ENCODE measurements at regions not wholly inside any gene's neighbourhood (a gene's known extent, or its start where the extent isn't known, plus 50 kb on each side); places are given as distances from the start of the nearest gene placed in this dataset.
A peak's percentile ranks its signal among the peaks of the same experiment; 100 is the strongest.
"Not testable (repeated sequence)": the region's sequence is repeated elsewhere in the genome, so short reads cannot be mapped to it uniquely, and the experiment has no call there.

- no peak for DNase-seq
Measured at GRCh38 chr1:112818990-112819689, 104.0 kb upstream of the PPM1J start.

DNA sequence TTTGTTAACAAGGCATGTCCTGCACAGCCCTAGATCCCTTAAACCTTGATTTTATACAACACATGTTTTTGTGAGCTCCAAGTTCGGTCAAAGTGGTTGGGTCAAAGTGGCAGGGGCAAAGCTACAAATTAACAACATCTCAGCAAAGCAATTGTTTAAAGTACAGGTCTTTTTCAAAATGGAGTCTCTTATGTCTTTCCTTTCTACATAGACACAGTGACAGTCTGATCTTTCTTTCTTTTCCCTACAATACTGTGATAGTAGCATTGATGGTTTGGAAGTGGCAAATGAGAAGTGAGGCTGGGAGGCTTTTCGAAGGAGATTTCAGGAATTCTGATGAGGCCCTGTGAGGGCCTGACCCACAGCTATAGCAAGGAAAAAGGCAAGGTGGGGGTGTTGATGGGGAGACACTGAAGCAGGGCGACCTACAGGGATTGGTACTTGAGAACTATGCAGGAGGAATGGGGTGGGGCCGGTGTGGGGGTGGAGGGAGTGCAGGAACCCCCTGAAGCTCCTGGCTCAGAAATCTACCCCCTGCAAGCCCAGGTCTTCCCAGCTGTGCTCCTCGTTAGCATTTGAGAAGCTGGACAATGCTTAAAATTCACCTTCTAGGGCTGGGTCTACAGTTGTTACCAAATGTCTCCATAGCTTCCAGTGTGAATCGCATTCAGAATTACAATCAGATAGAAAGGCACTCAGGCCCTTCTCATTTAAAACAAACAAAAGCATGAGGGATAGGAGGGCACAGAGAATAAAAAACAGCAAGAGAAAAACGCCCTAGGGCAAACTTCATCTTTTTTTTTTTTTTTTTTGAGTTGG lies 102.6 kb upstream of the PPM1J start:
- DNase-seq: no peak

DNA sequence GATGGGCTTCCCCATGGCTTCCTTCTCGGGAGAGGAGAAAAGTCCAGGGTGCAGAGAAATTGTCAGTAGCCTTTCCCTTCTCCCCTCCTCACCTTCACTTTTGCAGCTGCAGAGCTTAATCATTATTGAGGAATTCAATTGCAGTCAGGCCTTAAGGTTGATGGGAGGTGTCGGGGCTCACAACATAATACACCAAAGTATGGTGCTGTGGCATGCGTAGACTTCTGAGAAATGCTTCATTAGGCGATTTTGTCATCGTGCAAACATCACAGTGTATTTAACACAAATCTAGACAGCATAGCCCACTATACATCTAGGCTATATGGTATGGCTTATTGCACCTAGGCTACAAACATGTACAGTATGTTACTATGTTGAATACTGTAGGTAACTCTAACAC lies 100.2 kb upstream of the PPM1J start:
- DNase-seq: no peak

- not testable (repeated sequence) for DNase-seq
Measured at GRCh38 chr1:112814645-112815044, 99.5 kb upstream of the PPM1J start.

DNA sequence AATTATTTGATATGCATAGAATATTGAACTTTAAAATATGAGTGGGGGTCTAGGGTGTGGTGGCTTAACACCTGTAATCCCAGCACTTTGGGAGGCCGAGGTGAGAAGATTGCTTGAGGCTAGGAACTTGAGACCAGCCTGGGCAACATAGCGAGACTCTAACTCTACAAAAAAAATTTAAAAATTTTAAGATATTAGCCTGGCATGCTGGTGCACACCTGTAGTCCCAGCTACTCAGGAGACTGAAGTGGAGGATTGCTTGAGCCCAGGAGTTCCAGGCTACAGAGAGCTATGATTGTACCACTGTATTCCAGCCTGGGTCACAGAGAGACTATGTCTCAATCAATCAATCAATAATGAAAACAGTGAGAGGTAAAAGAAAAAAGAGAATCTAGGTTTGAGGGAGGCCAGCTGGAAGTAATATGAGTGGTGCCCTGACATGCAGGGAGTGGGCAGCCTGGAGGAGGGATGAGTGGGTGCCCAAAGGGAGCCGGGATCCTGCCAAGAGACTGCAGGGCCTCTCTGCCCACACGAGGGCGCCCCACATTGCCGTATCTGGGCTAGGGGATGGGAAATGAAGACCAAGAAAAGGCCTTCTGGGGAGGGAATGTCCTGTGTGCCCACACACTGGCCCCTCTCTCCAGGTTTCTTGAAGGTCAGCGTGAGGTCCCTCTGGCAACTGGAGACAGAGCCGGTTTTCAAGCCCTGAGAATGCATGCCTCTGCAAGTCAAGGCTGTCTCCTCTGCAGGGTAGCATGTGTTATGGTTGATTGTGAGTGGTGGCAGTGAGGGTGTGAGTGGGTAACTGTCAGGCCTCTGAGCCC lies 93.9 kb upstream of the PPM1J start:
- no peak for DNase-seq

DNA sequence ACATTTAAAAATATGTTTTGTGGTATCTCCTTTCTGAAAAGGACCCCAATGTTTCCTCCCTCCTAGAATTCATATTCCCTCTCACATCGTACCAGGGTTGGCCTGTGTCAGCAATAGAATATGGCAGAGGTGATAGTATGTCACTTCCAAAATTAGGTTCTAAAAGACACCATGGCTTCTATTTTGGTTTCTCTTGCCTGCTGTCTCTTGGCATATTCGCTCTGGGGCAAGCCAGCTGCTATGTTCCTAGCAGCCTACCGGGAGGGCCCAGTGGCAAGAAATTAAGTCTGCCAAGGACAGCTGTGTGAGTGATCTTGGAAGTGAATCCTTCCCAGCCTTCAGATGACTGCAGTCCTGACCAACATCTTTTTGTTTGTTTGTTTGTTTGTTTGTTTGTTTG lies 92.9 kb upstream of the PPM1J start:
- DNase-seq: no peak

GRCh38 chr1:112807117-112807516 lies 92.0 kb upstream of the PPM1J start:
- no peak for DNase-seq

GRCh38 chr1:112806090-112806642 lies 91.0 kb upstream of the PPM1J start:
- DNase-seq: no peak

DNA sequence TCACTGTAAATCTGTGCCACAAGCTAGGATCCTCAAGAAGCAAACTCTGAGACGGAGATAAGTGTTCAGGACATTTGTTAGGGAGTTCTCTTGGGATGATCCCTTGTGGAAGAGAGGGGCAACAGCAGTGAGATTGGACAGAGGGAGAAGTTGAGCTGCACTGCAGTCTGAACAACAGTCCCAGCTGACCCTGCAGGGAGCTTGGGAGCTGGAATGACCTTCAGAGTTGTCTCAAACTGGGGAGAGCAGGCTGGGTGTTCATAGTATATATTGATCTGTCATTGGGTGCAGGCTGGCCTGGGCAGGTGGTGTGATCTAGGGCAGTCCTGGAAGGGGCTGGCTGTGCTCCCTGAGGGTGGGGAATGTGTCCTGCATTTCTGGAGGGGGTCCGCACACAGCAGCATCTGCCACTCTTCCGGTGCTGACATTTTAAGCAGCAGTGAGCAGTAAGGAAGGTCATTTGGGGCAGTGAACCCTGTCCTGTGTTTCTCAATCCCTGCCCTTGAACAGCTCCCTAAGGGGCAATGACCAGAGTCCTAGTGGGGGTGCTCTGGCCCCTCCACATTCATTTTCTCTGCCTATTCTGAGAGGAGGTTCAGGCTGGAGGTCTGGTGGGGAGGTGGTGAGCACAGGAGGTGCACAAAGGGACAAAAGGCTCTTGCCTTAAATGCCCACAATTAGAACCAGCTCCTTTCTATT lies 90.2 kb upstream of the PPM1J start:
- DNase-seq: no peak

- no peak for DNase-seq
Measured at GRCh38 chr1:112803906-112804762, 89.0 kb upstream of the PPM1J start.

GRCh38 chr1:112800289-112800688 lies 85.2 kb upstream of the PPM1J start:
- no peak for DNase-seq

DNA sequence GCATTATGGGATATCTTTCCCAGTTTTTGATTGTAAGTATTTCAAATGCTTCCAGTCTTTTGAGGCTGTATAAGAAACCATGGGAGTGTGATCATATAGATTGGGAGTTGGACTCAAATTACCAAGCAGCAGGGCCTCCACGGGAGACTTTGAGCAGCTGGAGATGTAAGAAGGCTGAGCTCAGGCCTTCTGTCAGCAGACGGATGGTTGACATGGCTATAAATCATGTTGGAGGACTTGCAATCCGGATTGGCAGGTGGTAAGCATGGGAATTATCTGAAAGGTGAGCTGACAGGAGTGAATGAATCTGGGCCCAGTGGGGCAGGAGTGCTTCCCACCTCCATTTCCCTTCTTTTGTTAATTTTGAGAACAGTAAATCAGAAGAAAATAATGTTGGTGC lies 83.2 kb upstream of the PPM1J start:
- peak; percentile 56 for DNase-seq

GRCh38 chr1:112797224-112797623 lies 82.1 kb upstream of the PPM1J start:
- DNase-seq: no peak

GRCh38 chr1:112794654-112795239 lies 79.6 kb upstream of the PPM1J start:
- no peak for DNase-seq

- DNase-seq: no peak
Measured at GRCh38 chr1:112793631-112794565, 78.8 kb upstream of the PPM1J start.

GRCh38 chr1:112791723-112792104 lies 76.6 kb upstream of the PPM1J start:
- DNase-seq: no peak

GRCh38 chr1:112790920-112791722 lies 76.0 kb upstream of the PPM1J start:
- DNase-seq: no peak

GRCh38 chr1:112788561-112788960 lies 73.4 kb upstream of the PPM1J start:
- DNase-seq: no peak

DNA sequence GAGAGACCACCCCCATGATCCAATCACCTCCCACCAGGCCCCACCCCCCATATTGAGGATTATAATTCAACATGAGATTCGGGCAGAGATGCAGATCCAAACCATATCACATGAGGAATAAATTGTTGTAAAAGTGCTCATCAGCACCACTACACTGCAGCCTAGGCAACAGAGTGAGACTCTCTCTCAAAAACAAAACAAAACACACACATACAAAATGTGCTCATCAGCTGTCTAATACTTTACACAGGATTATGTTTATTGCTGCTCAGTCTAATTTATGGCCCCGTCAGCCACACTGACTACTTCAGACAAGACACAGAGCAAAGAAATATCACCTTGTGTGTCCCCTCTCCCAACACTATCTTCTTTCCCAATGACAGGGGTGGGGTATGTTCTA lies 72.9 kb upstream of the PPM1J start:
- no peak for DNase-seq
